ENCODE measurements at regions not wholly inside any gene's neighbourhood (a gene's known extent, or its start where the extent isn't known, plus 50 kb on each side); places are given as distances from the start of the nearest gene placed in this dataset.
"Not testable (repeated sequence)": the region's sequence is repeated elsewhere in the genome, so short reads cannot be mapped to it uniquely, and the experiment has no call there.

DNA sequence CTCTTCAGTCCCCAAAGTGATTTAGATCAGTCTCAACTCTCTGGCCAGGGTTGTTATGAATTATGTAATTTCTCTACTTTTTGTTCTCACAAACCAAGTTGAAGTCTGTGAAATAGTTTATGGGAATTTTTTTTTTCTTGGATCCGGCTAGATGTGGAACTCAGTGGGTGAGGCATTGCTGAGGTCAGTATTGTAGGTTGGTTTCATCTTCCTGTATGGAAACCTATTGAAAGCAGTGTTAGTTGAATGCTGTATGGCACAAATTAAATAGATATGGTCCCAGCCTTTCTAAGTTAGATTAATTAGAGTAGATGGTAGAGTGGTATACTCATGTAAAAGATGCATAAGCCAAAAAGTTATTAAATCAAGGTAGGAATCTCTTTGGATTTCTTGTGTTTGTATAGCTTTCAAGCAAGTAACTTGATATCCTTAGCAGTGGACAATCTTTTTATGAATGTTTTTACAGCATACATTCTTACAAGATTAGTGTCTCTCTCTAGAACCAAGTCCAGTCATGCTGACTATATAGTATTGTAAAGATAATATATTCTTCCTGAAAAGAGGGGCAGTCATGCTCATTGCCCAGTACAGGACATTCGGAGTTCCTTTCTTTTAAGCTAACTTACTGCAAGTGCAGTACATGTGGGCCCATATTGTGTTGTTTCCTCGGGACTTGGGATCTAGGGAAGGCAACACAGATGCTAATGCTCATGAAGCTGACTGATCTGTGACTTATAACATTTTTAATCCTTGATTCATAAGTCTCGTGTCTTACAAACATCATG is 2541.1 kb downstream of the PCDH9 start:
- no peak overlapping the region for H3K4me3 ChIP-seq (ENCODE audit: low read depth, low read length)
- TF ChIP-seq CTCF (IDR thresholded peaks at IDR 0.05; ENCODE audit: borderline replicate concordance, insufficient read depth, low read depth, low read length) = no peak

DNA sequence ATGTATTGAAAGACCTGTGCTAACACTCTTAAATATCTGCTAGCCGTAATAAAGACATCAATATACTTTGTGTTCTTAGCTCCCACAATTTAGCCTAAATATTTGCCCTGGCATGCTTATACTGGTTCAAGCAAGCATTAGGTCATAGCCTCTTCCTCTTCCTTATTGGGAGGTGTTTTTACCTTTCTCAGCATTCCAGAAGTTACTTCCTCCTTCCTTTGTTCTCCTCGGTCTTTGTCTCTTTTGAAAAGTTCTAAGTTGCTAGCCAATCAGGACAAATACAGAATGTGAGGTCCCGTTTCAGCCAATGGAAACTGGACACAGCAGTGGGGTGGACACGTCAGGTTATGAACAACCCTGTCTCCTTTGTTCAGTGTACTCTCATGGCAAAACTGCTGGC is 2543.6 kb downstream of the PCDH9 start:
- H3K4me3 ChIP-seq (ENCODE audit: low read depth, low read length) = not testable (repeated sequence)

- TF ChIP-seq CTCF (IDR thresholded peaks at IDR 0.05; ENCODE audit: borderline replicate concordance, insufficient read depth, low read depth, low read length) = no peak
- H3K4me3 ChIP-seq (ENCODE audit: low read depth, low read length) = no peak overlapping the region
These were observed 2545.3 kb downstream of the PCDH9 start for GRCh38 chr13:64684685-64685431.

DNA sequence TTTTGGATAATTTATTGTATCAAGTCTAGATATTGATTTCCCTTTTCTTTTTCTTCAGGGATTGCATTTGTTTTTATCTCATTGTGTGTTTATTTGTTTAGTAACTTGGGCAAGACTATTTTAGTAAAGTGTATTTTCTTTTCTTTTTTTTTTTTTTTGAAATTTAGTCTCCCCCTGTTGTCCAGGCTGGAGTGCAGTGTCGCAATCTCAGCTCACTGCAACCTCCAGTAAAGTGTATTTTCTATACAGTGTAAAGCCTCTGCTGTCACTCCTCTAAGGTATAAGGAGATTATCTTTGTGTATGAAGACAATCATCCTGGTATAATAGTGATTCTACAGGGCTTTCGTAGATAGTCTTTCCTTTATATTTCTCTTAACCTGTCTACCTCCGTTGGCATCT is 2546.0 kb downstream of the PCDH9 start:
- no peak overlapping the region for H3K4me3 ChIP-seq (ENCODE audit: low read depth, low read length)
- no peak for TF ChIP-seq CTCF (IDR thresholded peaks at IDR 0.05; ENCODE audit: borderline replicate concordance, insufficient read depth, low read depth, low read length)

GRCh38 chr13:64680739-64681138 is 2549.4 kb downstream of the PCDH9 start:
- no peak for TF ChIP-seq CTCF (IDR thresholded peaks at IDR 0.05; ENCODE audit: borderline replicate concordance, insufficient read depth, low read depth, low read length)
- no peak overlapping the region for H3K4me3 ChIP-seq (ENCODE audit: low read depth, low read length)

- no peak for TF ChIP-seq CTCF (IDR thresholded peaks at IDR 0.05; ENCODE audit: borderline replicate concordance, insufficient read depth, low read depth, low read length)
- no peak overlapping the region for H3K4me3 ChIP-seq (ENCODE audit: low read depth, low read length)
These were observed 2554.8 kb downstream of the PCDH9 start for GRCh38 chr13:64675255-64675892.

- no peak for TF ChIP-seq CTCF (IDR thresholded peaks at IDR 0.05; ENCODE audit: borderline replicate concordance, insufficient read depth, low read depth, low read length)
- no peak overlapping the region for H3K4me3 ChIP-seq (ENCODE audit: low read depth, low read length)
These were observed 2556.0 kb downstream of the PCDH9 start for GRCh38 chr13:64674126-64674525.
